ENCODE measurements at regions not wholly inside any gene's neighbourhood (a gene's known extent, or its start where the extent isn't known, plus 50 kb on each side); places are given as distances from the start of the nearest gene placed in this dataset.
A peak's percentile ranks its signal among the peaks of the same experiment; 100 is the strongest.

DNA sequence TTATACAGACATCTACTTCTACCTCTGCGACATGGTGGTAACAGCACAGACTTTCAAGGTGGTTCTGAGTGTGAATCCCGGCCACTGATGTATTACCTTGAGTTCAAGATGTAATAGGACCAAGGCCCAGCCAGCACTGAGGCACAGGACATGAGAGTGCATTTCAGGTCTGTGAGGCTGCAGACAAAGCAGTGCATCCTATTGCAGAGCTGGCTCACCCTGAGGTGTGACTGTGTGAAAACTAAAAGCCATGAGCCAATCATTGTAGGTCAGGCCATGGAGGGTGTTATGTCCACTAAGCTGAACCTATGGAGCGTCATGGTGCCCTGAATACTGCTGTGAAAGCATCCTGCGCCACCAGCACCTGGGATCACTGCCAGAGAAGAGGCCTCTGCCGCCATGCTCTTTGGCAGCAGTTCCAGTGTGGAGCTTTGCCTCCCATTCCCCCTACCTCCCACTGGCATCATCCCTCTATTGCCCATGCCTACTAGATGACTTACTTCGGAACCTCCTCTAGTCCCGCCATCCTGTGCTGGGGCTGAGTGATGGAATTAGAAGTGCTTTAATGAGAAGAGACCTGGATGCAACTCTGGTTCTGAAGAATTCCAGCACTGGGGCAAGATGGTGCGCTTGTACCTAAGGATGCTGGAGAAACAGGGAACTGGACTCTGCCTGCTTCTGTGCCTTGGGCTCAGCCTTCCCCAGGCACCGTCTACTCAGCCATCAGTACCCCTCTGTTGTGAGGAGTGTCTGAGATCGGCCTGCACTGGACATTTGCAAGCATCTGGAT, 112.0 kb upstream of the RMDN2 start:
- no peak for DNase-seq

DNA sequence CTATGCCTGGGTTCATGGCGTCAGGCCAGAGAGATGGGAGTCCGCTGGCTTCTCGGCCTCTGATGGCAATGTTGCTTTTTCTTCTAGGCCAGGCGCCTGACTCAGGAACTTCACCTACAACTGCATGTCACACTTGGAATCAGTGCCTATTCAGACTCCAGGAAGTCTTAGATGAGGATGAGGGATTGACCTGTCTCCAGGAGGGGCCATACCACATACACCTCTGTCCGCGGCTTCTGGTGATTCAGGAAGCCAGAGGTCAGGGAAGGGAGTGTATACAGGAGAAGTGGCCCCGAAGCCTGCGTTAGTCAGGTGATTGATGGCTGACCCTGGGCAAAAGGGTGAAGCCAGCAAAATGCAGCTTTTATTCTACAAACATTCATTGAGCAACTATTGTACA, 109.1 kb upstream of the RMDN2 start:
- no peak for DNase-seq

DNA sequence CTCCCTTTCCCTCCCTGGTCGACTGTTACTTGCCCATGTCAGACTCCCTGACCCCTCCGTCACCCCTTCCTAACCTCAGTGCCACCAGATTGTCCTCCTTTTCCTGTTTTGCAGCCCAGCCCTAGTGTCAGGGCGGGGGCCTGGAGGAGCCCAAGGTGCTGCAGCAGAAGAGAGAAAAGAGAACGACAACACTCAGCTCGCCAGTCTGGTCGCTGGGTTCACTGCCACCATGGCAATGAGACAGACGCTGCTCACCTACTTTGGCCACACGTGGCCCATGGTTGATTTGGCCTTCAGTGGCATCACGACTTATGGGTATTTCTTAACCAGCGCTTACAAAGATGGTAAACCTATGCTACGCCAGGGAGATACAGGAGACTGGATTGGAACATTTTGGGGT, 108.4 kb upstream of the RMDN2 start:
- no peak for DNase-seq

DNA sequence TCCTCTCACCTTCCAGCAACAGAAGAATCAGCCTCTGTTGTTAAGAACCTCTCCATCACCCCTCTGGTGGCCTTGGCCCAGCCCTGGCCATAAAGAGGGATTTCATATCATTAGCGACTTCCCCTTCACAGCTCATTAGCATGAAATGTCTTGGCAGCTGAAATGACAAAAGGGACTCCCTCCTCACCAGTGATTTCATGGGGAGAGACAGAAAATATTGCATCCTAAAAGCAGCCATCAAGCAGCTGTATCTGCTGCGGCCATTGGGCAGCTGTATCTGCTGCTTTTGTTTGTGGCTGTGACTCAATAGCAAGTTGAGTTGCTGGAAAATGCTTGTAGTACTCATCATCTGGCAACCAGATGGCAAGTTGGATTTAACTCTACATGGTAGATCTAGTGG, 105.9 kb upstream of the RMDN2 start:
- no peak for DNase-seq

DNA sequence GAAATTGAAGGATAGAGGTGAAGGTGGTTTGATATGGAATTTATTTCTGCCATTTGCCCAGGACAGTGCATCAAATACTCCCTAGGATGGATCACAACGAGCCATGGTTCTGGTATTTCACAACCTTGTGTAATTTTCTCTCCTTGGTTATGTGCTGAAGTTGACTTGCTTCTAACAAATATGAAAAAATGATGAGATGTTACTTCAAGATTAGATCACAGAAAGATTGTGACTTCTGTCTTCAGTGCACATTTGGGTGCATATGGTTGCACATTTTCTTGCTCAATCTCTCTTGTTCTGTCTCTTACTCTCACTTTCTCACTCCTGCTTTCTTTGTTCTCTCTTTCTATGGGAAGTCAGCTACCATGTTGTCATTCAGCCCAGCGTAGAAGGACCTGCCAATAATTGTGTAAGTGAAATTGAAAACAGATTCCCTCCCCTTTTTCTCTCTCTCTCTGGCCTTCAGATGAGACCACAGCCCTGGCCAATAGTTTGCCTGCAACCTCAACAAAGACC, 104.6 kb upstream of the RMDN2 start:
- DNase-seq: no peak

DNA sequence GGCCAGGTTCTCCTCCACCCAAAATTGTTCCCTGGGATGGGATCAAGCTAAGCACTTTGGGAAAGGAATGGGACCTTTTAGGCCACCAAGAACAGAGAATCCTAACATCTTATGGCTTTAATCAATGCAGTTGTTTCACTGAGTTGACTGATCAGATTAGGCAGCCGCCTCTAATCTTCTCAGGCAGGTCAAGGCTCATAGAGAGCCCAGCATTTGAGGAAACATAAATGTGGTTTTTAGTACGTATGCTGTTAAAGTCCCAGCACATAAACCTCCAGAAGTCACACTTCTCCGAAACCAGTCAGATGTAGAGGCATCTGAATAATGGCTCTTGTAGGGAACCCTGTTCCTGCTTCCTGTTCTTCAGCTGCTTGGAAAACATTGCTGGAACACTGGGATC, 99.5 kb upstream of the RMDN2 start:
- no peak for DNase-seq

DNA sequence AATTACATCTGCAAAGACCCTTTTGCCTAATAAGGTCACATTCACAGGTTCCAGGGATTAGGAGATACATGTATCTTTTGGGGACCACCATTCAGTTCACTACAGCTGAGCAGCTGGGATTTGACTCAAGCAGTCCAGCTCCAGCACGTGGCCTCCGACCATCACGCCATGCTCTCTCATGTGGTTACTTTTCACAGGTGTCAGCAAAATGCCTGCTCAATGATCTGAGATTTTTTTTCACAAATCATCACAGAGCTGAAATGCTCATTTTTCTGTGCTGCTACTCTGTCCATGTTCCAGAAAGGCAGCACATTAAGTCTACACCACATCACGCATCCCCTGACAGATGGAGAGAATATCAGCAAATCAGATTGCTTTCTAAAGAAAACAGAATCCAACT, 98.5 kb upstream of the RMDN2 start:
- DNase-seq: no peak

DNA sequence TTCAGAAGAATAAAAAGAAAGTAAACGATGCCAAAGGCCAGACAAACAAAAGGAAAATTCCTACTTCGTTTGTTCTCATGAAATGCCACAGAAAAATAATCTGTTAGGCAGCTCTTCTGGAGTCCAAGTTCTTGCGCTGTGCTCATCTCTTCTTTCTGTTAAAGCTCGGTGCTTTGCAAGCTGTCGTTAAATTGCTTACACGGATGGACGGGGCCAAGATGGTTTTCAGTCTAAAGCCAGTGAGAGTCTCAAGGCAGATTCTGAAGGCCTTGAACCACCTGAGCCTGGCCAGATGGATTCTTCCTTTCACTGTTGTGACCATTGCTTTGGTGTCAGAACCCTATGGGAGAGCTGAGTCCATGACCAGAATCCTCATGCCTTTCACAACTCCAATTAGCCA, 97.6 kb upstream of the RMDN2 start:
- DNase-seq: no peak

DNA sequence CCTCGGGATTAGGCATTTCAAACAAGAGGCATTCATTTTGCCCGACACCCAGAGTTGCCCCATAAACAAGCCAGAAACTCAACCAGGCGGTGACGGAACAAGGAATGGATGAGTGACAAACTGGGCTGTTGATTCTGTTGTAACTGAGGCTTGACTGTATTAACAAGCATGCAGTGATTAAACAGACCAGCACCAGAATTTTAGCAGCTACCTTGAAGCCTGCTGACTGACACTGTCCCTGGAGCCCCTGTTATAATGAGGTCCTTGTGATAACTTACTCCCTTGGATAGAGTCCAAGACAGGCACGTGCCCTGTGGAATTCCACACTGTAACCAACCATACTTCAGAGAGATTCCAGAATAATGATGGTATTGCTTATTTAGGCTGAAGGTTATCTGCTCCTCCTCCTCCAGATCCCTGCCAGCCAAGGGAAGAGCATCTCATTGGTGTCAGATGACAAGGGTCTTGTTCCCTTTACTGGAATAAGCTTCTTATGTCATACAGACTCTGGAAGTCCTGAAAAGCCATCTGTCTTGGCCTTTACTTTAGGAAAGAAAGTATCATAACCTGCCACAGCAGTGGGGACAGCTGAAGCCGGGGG, 97.1 kb upstream of the RMDN2 start:
- no peak for DNase-seq

DNA sequence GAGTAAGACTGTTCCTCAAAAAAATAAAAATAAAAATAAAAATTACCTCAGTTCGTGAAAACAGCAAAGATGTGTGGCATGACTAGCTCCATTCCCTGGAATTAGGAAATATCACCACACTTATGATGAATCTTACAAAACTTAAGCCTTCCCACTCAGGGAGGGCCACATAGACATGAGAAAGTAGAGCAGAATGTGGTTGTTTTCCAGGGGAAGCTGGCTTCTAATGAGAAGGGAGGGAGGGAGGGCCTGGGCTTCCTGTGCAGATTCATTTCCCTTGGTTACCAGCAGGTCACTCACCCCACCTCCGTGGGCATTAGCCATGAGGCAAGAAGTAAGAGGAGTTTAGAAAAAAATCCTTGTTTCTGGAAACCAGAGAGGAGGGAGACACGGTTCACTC, 95.9 kb upstream of the RMDN2 start:
- DNase-seq: no peak

DNA sequence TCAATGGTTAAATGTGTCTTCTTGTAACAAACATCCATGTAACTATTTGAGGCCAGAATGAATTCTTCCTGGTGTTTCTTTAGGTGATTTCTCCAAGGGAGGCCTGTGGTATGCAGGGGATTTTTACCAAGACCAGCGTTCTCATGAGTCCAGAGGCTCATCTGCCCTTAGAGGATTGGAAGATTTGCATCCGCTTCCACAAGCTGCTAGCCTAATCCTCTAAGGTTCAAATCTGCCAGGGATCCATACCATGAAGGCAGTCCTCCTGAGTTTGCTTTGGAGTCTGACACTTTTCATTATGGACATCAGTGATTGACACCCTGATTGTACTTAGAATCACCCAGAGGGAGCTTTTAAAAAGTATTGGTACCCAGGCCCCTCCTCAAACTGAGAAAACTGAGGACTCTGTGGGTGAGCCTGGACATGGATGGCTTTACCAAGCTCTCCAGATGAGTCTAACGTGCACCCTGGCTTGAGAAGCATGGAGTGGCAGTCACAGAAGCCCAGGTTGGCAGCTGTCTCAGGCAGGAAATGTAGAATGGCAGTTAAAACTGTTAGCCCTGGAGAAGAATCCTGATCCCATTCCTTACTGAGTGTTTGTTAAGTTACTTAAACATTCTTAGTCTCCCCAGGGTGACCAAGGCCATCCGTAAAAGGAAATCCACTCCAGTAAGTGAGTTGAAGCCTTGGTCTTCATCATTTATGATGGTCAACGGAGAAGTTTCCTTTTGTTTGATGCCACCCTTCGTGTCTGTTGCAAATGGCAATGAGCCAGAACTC, 95.3 kb upstream of the RMDN2 start:
- no peak for DNase-seq

DNA sequence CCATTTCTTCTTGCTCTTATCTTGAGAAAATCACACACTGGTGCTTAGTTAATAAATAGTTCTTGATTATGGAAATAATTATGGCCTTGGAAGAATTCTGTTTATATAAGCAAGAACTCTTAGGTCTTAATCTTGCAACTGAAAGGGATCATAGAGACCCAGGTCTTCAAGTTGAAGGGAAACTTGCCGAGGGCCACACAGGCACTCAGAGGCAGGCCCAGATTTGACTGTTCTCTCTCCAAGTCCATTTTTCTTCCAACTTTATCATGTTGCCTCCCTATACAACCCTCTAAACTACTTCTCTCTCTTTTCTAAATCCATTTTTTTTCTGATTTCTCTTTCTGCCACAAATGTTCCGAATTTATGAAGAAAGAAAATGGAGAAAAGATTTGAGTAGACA, 94.5 kb upstream of the RMDN2 start:
- no peak for DNase-seq

DNA sequence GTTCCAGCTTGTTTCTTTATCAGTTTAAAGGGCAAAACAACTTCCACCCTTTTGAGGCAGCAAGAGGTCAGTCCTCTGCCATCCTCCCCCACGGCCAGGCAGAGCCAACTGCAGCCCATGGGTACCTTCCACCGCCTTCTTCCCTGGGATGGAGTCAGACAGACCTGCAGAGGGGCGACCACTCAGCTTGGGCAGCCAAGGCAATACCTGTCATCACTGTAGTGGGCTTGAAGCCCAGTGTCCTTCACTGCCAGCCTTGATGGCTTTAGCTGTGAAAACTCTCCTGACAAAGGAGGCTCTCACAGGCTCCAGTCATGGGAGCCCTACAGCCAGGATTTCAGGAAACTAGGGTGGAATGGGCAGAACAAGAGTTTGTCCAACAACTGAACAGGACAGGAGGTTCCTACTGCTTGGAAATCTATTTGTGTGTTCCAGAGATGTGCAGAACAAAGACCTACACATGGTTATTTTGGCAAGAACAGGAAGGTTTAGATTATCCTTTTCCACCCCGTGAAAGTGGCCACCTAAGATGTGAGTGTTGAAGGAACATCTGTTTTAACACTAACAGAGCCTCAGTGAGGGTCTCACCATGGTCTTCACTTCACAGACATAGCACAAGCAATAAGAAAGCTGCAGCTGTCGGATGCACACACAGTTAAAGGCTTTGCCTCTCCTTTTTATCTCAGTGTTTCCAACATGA, 93.9 kb upstream of the RMDN2 start:
- DNase-seq: no peak

DNA sequence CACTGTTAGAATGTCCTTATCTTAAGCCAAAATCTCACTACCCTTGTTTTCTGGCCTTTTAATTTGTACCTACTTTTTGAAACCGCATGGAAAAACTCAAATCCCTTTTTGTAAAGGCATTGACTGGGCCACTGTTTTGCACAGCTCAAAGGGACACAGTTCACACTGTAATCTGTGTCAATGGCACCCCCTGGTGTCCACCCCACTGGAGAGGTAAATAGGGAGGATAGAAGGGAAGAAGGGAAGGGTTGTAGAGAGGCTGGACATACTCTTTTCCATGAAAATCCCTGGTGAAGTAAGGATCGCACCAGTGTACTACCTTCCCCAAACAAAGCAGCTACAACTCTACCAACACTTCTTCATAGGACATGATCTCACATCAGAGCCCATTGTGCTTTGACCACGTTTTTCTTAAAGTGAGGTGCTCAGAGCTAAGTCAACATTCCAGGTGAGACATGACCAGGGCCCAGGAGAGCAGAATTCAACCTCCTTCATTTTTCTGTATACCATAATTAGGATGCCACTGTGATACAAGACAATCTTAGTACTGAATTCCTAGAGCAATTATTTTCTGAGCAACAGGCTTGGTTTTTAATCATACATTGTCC, 92.4 kb upstream of the RMDN2 start:
- DNase-seq: peak; percentile 83 to 89

DNA sequence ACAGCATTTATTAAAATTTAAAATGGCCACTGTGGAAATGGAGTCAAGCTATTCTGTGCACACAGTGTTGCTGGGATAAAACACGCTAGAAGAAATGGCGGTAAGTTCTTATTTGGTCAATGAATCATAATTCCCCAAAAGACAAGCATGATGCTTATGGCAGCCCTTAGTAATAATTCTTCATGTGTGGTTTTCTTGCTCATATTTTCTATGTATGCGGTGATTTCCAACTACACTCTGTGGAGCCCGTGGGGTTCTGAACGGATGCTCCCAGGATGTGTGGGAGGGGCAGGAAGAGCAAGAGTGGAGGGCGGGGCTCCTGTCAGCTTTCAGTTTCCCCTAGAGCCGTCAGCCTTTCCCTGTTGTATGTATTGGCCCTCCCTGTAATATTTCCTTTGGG, 91.7 kb upstream of the RMDN2 start:
- DNase-seq: peak in 1 of 2 donors; percentile 70

DNA sequence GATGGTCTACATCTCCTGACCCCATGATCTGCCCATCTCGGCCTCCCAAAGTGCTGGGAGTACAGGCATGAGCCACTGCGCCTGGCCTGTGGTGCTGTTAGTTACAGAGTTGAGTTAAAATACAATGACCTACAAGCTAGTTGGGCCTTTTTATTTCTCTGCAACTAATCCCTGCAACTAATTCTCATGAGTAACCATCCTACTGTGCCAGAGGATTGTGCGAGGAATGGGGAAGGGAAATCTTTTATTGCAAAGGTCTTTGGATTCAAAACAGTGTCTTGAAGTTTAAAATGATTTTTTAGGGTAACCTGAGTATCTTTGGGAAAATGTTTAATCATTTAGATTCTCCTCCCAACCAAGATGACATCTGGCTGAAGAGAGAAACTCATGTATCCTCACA, 88.8 kb upstream of the RMDN2 start:
- DNase-seq: no peak

DNA sequence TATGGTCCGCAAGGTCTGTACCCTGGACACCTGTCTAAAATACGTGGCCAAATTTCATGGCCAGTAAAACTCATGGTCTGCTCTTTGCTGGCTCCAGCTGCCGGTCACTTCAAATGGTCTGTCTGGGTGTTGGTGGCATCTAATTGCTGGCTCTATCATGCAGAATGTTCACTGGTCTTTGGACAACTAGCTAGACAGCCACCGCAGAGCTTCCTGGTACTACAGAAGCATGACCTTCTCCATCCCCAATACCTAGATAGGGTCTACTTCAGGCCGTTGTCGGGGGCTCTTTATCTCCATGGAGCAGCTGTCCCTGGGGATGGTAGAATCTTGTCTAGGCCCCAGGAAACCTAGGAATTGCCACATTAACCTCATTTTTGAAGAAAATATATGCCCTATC, 88.4 kb upstream of the RMDN2 start:
- no peak for DNase-seq

DNA sequence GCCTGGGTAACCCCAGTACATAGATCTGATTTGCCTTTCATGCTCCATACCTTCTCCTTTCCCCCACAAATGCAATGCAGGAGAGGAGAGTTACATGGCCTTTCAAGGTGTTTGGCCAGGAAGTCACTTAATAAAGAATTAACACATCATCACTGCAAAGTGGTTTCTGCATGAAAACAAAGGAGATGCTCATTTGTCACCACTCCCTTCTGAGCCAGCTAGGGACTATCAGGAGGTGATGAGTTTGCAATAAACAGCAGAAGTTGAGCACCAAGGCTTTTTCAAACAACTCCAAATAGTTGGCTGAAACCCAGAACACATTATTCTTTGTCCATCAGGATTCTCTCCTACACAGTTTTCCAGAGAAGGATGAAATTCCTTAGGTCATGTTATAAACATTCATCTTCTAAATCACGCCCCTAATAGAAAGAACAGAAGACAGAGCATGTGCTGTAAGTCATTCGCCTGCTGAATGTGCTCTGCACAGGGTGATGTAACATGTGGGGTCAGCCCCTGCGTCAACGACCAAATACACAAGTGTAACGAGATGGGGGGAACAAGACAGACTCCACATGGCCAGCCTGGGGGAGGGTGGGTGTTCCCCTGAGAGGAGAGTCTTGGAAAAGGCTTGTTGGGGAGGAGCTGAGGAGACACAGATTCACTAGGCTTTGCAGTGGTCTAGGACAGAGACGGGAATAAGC, 87.3 kb upstream of the RMDN2 start:
- no peak for DNase-seq

DNA sequence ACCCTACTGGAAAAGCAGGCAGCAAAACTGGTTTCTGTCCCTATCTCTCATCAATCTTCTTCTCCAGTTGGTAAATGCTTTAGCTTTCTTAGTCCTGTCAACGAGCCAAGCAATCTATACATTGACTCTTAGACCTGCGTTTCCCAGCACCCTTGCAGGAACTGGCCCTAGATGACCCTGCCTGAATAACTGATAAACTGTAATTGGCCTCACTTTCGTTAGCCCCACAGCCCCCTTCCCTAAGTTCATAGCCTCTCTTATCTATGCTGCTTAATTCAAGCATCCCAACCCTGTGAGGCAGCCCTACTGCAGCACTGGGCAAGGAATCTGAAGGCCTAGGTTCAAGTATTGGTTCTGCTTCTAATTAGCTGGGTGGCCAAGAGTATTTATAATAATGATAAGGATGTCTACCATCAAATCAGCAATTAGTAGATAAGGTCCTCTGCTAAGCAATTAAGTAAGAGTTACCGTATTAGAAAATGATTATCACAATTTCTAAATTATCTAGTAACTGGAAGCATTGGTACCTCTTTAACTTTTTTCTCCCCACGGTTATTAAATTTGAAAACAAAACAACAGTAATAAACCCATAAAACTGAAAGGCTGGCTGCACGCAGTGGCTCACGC, 86.4 kb upstream of the RMDN2 start:
- no peak for DNase-seq

DNA sequence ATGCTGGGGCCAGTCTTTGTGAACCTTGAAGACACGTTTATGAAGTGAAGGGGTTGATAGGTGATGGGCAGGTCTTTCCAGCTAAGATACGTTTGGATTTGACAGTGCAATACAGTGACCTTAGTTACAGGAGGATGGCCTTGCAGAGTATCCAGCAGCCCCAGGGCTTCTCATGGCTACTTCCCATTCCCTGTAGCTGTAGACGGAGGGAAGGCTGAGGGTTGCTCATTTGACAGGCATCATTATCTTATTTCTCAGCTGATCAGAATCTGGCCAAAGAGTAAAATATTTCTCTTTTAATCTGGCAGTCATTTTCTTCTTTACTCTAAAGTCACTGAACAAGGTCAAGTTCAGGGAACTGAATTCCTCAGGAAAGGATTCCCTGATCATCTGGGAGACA, 85.1 kb upstream of the RMDN2 start:
- DNase-seq: no peak

DNA sequence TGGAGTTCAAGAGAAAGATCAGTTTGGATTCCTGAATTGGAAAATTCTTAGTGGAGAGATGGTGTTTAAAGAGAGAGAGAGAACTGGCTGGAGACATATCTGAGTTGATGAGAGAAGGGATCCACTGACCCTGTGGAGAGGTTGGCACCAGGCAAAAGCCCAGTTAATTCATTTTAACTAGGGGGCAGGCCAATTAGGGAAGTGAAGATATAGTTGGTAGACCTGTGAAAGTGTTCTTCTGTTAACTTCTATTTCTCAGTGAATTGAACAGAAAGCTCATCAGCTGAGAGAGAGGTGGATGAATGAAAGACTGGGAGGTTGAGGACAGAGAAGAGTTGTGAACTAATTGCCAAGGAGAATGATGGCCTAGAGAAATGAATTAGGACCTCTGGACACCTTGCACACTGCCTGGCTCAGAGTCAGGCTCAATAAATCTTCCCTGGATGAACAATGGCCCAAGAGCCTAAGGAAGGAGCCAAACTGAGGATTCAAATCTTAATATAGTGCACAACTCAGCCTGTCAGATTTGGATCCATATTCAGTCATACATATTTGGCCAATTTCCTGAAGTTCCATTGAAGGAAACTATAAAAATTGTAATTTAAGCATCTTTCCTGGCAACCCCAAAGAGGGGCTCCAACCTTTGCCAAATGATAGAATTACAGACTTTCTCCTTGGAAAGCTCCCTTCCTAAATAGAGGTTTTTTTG, 82.2 kb upstream of the RMDN2 start:
- no peak for DNase-seq
